GM19239 (cell line): ENCODE measurements at regions not wholly inside any gene's neighbourhood (a gene's known extent, or its start where the extent isn't known, plus 50 kb on each side); places are given as distances from the start of the nearest gene placed in this dataset.
"Not testable (repeated sequence)": the region's sequence is repeated elsewhere in the genome, so short reads cannot be mapped to it uniquely, and the experiment has no call there.

Source experiments
- DNase-seq: peaks from one replicate; pipeline ENCODE4 v3.0.0; 2011; ENCODE audit warnings: low spot score; ENCODE audit not compliant: insufficient read length
- FAIRE-seq: peaks from 2 replicates; lab custom pipeline; 2011; peaks lifted over from hg19 to GRCh38; lab: Jason Lieb, UNC

DNA sequence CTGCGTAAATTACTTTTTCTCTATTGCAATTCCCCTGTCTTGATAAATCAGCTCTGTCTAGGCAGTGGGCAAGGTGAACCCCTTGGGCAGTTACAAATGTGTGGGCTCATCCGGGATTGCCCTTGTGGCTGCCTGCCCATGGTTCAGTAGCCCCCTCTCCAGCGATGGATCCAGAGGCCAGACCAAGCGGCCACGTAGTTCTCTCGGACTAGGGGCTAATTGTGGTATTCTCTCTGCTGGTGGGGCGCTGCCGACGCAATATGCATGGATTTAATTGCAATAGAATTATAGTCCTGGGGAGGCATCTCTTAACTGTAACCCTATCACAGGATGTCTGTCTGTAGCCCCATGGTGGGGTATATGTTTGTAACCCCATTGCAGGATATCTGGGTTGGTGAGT lies 64.3 kb upstream of the UNC93A start:
- FAIRE-seq (no peak), DNase-seq (no peak)

DNA sequence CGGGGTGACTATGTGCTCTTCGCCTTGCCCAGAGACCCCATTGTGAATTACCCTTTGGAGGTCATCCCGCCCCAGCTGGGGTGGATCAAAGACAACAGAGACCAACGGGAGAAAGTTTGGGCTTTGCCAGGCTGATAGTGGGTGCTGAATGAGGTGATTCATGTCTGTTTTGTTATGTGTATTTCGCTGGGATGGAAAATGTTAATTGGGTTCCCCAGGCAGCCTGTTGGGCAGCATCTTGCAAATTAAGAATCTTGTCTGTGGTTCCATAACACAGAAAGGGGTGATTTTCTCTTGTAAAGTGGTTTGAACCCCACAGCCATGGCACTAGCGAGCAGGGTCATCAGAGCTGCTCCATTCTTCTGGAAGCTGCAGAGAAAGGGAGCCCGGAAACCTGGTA lies 63.1 kb upstream of the UNC93A start:
- FAIRE-seq (no peak), DNase-seq (no peak)

DNA sequence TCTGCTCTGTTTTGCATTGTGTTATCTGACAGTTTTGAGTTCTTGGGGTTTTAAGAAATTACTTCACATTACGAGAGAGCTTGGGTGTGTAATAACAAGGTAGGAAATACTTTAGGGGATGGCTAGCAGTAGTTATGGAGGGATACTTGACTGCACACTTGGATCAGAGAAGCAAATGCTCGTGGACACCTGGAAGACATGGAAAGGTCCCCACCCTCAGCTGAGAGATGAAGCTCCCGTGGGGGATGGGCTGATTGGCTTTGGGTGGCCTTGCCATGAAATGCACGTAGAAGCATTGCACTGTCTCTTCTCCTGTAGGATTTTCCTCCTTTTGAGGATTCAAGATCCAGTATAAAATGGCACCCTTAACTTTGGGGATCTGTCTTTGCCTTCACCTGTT lies 61.5 kb upstream of the UNC93A start:
- DNase-seq = no peak
- FAIRE-seq = no peak

GRCh38 chr6:167230288-167230687 lies 60.8 kb upstream of the UNC93A start:
- FAIRE-seq (no peak), DNase-seq (no peak)

DNA sequence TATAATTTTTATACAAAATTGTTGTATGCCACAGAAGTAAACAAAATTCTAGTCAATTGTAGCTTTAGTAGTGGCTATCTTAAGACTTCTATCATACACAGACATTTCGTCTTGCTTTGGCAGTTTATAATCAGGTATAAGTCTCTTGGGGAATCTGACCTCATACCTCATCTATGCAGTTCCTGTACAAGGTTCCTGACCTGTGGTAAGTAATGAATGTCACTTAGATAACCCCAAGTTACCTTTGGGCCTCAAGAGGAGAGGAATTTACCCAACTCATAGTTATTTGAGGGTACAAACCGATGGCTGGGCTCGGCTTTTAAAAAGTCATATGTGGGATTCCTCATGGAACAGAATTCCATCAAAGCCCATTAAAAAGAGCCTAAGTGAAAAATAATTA lies 58.8 kb upstream of the UNC93A start:
- DNase-seq (no peak), FAIRE-seq (no peak)

DNA sequence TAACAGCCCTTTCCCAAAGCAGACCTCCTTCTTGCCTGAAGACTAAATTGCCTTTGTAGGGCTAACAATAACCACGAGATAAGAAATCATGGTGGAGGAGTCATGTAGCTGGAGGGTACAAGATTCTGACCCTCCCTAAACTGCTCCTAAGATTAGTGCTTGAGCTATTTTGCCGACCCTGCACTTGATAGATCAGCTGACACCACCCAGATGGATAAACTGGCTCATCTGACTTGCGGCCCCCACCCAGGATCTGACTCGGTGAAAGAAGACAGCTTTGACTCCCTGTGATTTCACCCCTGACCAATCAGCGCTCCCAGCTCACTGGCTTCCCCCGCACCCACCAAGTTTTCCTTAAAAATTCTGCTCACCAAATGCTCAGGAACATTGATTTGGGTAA lies 57.6 kb upstream of the UNC93A start:
- DNase-seq (no peak), FAIRE-seq (no peak)

DNA sequence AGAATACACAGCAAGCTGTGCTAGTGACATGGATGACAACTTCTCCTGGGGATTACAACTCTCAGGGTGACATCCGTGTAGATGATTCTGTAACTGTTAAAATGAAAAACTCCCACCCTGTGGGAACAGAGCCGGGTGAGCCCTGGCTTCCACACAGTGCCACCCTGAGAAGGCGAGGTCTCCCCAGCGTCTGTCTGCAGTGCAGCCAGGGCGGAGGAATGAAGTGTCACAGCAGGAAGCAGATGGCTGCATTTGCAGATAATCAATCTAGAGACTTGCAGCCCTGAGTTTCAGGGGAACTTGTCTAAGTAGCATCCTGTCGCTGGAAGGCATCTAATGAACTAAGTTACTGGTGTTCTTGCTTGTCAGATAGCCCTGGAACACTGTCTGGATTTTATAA lies 56.5 kb upstream of the UNC93A start:
- not testable (repeated sequence) for DNase-seq
- peak; percentile 26 for FAIRE-seq

- FAIRE-seq (no peak), DNase-seq (no peak)
Observed at GRCh38 chr6:167235005-167235404, 56.1 kb upstream of the UNC93A start.

- DNase-seq (no peak), FAIRE-seq (no peak)
Observed at GRCh38 chr6:167235421-167236238, 55.5 kb upstream of the UNC93A start.

- FAIRE-seq (no peak), DNase-seq (no peak)
Observed at GRCh38 chr6:167236239-167236571, 54.9 kb upstream of the UNC93A start.

GRCh38 chr6:167237438-167238145 lies 53.5 kb upstream of the UNC93A start:
- FAIRE-seq (no peak), DNase-seq (no peak)

DNA sequence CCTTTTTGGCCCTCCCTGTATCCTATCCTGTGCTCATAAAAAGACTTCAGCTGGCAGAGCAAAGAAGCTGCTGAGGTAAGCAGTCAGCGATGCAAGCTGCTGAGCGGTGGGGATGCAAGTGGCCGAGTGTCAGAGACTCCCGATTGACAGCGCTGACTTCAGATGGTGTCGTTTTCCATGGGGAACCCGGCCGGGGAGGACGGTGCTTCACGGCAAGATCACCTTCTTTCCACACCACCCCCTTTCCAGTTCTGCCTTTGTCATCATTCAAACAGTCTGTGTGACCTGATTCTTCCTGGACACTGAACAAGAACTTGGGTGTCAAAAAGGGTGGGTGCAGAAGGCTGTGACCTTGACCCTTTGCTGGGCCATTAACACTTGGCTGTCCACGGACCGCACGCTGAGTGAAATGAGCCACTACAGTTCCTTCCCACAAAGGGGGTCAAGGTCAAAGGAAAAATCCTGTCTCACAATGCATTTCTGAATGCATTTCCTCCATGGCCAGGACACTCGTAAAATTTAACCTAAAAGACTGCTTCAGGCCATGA lies 52.9 kb upstream of the UNC93A start:
- FAIRE-seq (no peak), DNase-seq (no peak)

- FAIRE-seq = no peak
- DNase-seq = no peak
Observed at GRCh38 chr6:167238694-167239467, 52.2 kb upstream of the UNC93A start.

DNA sequence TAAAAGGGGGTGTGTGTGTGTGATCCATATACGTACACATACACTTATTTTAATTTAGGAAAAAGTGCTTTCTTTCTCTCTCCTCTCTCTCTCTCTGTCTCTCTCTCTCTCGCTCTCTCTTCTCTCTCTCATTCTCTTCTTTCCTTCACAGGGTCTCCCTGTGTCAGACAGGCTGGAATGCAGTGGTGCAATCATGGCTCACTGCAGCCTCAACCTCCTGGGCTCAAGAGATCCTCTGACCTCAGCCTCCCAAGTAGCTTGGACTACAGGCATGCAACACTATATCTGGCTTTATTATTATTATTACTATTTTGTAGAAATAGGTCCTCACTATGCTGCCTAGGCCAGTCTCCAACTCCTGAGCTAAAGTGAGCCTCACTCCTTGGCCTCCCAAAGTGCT lies 51.6 kb upstream of the UNC93A start:
- FAIRE-seq, DNase-seq: not testable (repeated sequence)

GRCh38 chr6:167240034-167240541 lies 51.0 kb upstream of the UNC93A start:
- FAIRE-seq = no peak
- no peak for DNase-seq
